HCT116 (cell line): ENCODE measurements at regions not wholly inside any gene's neighbourhood (a gene's known extent, or its start where the extent isn't known, plus 50 kb on each side); places are given as distances from the start of the nearest gene placed in this dataset.

Source experiments
- ATAC-seq: fragments of 200-7000 bp; cut with Tn5 transposase; 2 replicates; pipeline ENCODE4 v1.9.1; 2020; ENCODE audit warnings: mild to moderate bottlenecking, moderate library complexity
- BruUV-seq: library from RNA; stranded (reverse); fragments of 400-500 nt; replicated peaks from 2 replicates; lab custom pipeline; 2021; lab: Mats Ljungman, UMichigan
- CTCF ChIA-PET: fragments of 300-600 bp; sonication (Branson Sonifier 250); formaldehyde crosslinking; loops from one replicate; lab custom pipeline; 2021; ENCODE audit warnings: antibody characterized with exemption; lab: Charles Lee
- POLR2A ChIA-PET: fragments of 300-600, 350-600 bp; sonication (Branson Sonifier 250); formaldehyde crosslinking; loops from one replicate; lab custom pipeline; 2021; ENCODE audit warnings: antibody characterized with exemption; lab: Charles Lee
- RAD21 ChIA-PET, 2 experiments: fragments of 300-600 bp; sonication (Branson Sonifier 250); formaldehyde crosslinking; loops; one replicate each; lab custom pipeline; 2023; ENCODE audit warnings: low total read pairs in 2 of 2; ENCODE audit not compliant: uncharacterized antibody in 2 of 2, unreplicated experiment in 2 of 2, low non-redundant PET in 1 of 2; lab: Charles Lee
- DNase-seq: peaks from one replicate; pipeline ENCODE4 v3.0.0-alpha.2; 2010; ENCODE audit warnings: low read depth, low spot score
- H2AFZ ChIP-seq: fragments of 200-600 bp; shearing (Covaris generic), sonication (generic); 2 replicates; pipeline ENCODE4 v1.6.1; 2017; ENCODE audit warnings: low read depth, mixed run types, mixed read lengths, antibody characterized with exemption, low read length; ENCODE audit not compliant: poor library complexity, severe bottlenecking
- H3K27ac ChIP-seq: 2 replicates; pipeline ENCODE4 v1.5.1; 2012; ENCODE audit warnings: low read depth, low read length
- H3K27me3 ChIP-seq: fragments of 200-600 bp; sonication (generic); 2 replicates; pipeline ENCODE4 v1.6.1; 2016; ENCODE audit warnings: mixed run types, low read length, mixed read lengths; ENCODE audit not compliant: insufficient read depth
- H3K36me3 ChIP-seq, 2 experiments: fragments of 200-500 bp in 1 of 2; fragments of 200-600 bp in 1 of 2; sonication (Bioruptor generic) in 1 of 2; sonication (generic) in 1 of 2; 2 replicates each; pipeline versions ENCODE4 v1.5.1 to v1.6.1; 2014 to 2016; ENCODE audit warnings: low read length in 2 of 2, inconsistent platforms in 1 of 2, mixed read lengths in 1 of 2, mixed run types in 1 of 2; ENCODE audit not compliant: insufficient read depth in 2 of 2, control insufficient read depth in 1 of 2
- H3K4me1 ChIP-seq, 2 experiments: fragments of 200-600 bp in 1 of 2; sonication (generic) in 1 of 2; 2 replicates each; pipeline versions ENCODE4 v1.5.1 to v1.6.1; 2012 to 2017; ENCODE audit warnings: low read length in 2 of 2, inconsistent platforms in 1 of 2, mild to moderate bottlenecking in 1 of 2, mixed read lengths in 1 of 2, mixed run types in 1 of 2, moderate library complexity in 1 of 2; ENCODE audit not compliant: insufficient read depth in 2 of 2, control insufficient read depth in 1 of 2
- H3K4me2 ChIP-seq: fragments of 200-600 bp; sonication (generic); 2 replicates; pipeline ENCODE4 v1.6.1; 2017; ENCODE audit warnings: mixed run types, low read length, mixed read lengths
- H3K4me3 ChIP-seq, 2 experiments: fragments of 200-600 bp in 1 of 2; sonication (generic) in 1 of 2; replicated peaks in 1 of 2; 2 replicates each; pipeline ENCODE4 v1.5.1; 2011 to 2016; ENCODE audit warnings: low read length in 2 of 2, control low read depth in 1 of 2, low read depth in 1 of 2, mild to moderate bottlenecking in 1 of 2, mixed read lengths in 1 of 2, mixed run types in 1 of 2
- H3K79me2 ChIP-seq: fragments of 200-600 bp; sonication (generic); 2 replicates; pipeline ENCODE4 v1.6.1; 2017; ENCODE audit warnings: mild to moderate bottlenecking, mixed run types, low read length, moderate library complexity, mixed read lengths; ENCODE audit not compliant: insufficient read depth
- H3K9ac ChIP-seq: fragments of 200-600 bp; sonication (generic); 2 replicates; pipeline ENCODE4 v1.6.1; 2016; ENCODE audit warnings: low read length, mixed read lengths
- H3K9me2 ChIP-seq: fragments of 200-600 bp; sonication (generic), shearing (Covaris generic); 2 replicates; pipeline ENCODE4 v1.6.1; 2017; ENCODE audit warnings: mixed run types, mild to moderate bottlenecking, moderate library complexity; ENCODE audit not compliant: insufficient read depth
- H3K9me3 ChIP-seq, 2 experiments: fragments of 200-500 bp in 1 of 2; fragments of 200-600 bp in 1 of 2; sonication (Bioruptor generic) in 1 of 2; sonication (generic) in 1 of 2; 2 replicates each; pipeline ENCODE4 v1.6.1; 2014 to 2017; ENCODE audit warnings: low read length in 2 of 2, mixed read lengths in 2 of 2, inconsistent platforms in 1 of 2, low read depth in 1 of 2, mild to moderate bottlenecking in 1 of 2, mixed run types in 1 of 2, moderate library complexity in 1 of 2; ENCODE audit not compliant: control insufficient read depth in 1 of 2, insufficient read depth in 1 of 2
- H4K20me1 ChIP-seq: fragments of 200-600 bp; sonication (generic), shearing (Covaris generic); 2 replicates; pipeline ENCODE4 v1.6.1; 2017; ENCODE audit warnings: mixed run types, mild to moderate bottlenecking, moderate library complexity; ENCODE audit not compliant: insufficient read depth
- ATF3 ChIP-seq: IDR thresholded peaks from 2 replicates; pipeline ENCODE4 v1.6.1; 2012
- CBX3 ChIP-seq: IDR thresholded peaks from 2 replicates; pipeline ENCODE4 v1.6.1; 2012; ENCODE audit warnings: low read depth
- CTCF ChIP-seq, 3 experiments: fragments of 200-600 bp in 1 of 3; sonication (generic) in 1 of 3; IDR thresholded peaks in 2 of 3; conservative IDR thresholded peaks in 1 of 3; 2 replicates each; pipeline ENCODE4 v1.5.1; 2012 to 2017; ENCODE audit warnings: low read depth in 2 of 3, low read length in 2 of 3, antibody characterized with exemption in 1 of 3, borderline replicate concordance in 1 of 3, control low read depth in 1 of 3, mild to moderate bottlenecking in 1 of 3, mixed read lengths in 1 of 3, mixed run types in 1 of 3, moderate library complexity in 1 of 3; ENCODE audit not compliant: insufficient read depth in 1 of 3
- EGR1 ChIP-seq: IDR thresholded peaks from 2 replicates; pipeline ENCODE4 v1.6.1; 2012; ENCODE audit warnings: low read depth
- EZH2 ChIP-seq: fragments of 200-600 bp; sonication (generic); IDR thresholded peaks from 2 replicates; pipeline ENCODE4 v1.6.1; 2017; ENCODE audit warnings: antibody characterized with exemption, mixed run types
- EZH2phosphoT487 ChIP-seq: fragments of 200-600 bp; IDR thresholded peaks from 2 replicates; pipeline ENCODE4 v1.6.1; 2018; ENCODE audit warnings: antibody characterized with exemption, borderline replicate concordance
- JUND ChIP-seq: IDR thresholded peaks from 2 replicates; pipeline ENCODE4 v1.6.1; 2012
- POLR2A ChIP-seq: IDR thresholded peaks from 2 replicates; pipeline ENCODE4 v1.7.0; 2011; ENCODE audit warnings: borderline replicate concordance; ENCODE audit not compliant: insufficient read depth, insufficient read length; ENCODE audit errors: extremely low read depth
- POLR2AphosphoS5 ChIP-seq: IDR thresholded peaks from 2 replicates; pipeline ENCODE4 v1.6.1; 2011; ENCODE audit warnings: mild to moderate bottlenecking, low read depth, low read length, moderate library complexity
- RAD21 ChIP-seq: IDR thresholded peaks from 2 replicates; pipeline ENCODE4 v1.6.1; 2012; ENCODE audit warnings: low read depth, mild to moderate bottlenecking
- REST ChIP-seq: IDR thresholded peaks from 2 replicates; pipeline ENCODE4 v1.6.1; 2012; ENCODE audit warnings: low read depth
- SIN3A ChIP-seq: IDR thresholded peaks from 2 replicates; pipeline ENCODE4 v1.6.1; 2012; ENCODE audit warnings: low read depth
- YY1 ChIP-seq: IDR thresholded peaks from 2 replicates; pipeline ENCODE4 v1.6.1; 2011; ENCODE audit warnings: low read length, low read depth, moderate library complexity, mild to moderate bottlenecking; ENCODE audit not compliant: insufficient replicate concordance; ENCODE audit errors: extremely low read depth
- ZBTB33 ChIP-seq: IDR thresholded peaks from 2 replicates; pipeline ENCODE4 v1.6.1; 2011; ENCODE audit warnings: mild to moderate bottlenecking, low read length, moderate library complexity; ENCODE audit not compliant: insufficient replicate concordance; ENCODE audit errors: extremely low read depth
- intact Hi-C: fragments of 100-400 bp; cut with micrococcal nuclease; formaldehyde crosslinking; loops from 2 replicates; pipeline ENCODE4 v1.10.0; 2022

- H3K27me3 ChIP-seq, result no peaks in the 10 kb centered on the region
- intact Hi-C loops, result no loop called here
- no peaks in the 10 kb centered on the region for H3K9me3 ChIP-seq
- no peaks in the 10 kb centered on the region for H4K20me1 ChIP-seq
- CTCF ChIA-PET, result no interaction called here
- no peak overlapping the region for H3K27ac ChIP-seq
- no peaks in the 10 kb centered on the region for H3K4me1 ChIP-seq
- H3K36me3 ChIP-seq, result no peaks in the 10 kb centered on the region
- ATAC-seq (no peak), DNase-seq (no peak)
- H2AFZ ChIP-seq, result no peak overlapping the region
- H3K4me2 ChIP-seq, result no peak overlapping the region
- H3K4me3 ChIP-seq, result no peak overlapping the region
- no peaks in the 10 kb centered on the region for H3K9me2 ChIP-seq
- no TSS peak for BruUV-seq
- no peak overlapping the region for H3K9ac ChIP-seq
- RAD21 ChIA-PET, result no interaction called here
- no peaks in the 10 kb centered on the region for H3K79me2 ChIP-seq
- POLR2A ChIA-PET, result no interaction called here
- no peak for TF ChIP-seq POLR2A
- TF ChIP-seq SIN3A, result no peak
- TF ChIP-seq CTCF (IDR thresholded peaks at IDR 0.05 in 2 of 3, conservative IDR thresholded peaks at IDR 0.05 in 1 of 3; ENCODE audit: borderline replicate concordance in 1 of 3, insufficient read depth in 1 of 3, low read depth in 2 of 3, low read length in 2 of 3), result no peak
- no peak for TF ChIP-seq ZBTB33
- TF ChIP-seq EGR1, result no peak
- no peak for TF ChIP-seq CBX3
- no peak for TF ChIP-seq JUND
- TF ChIP-seq POLR2AphosphoS5, result no peak
- TF ChIP-seq YY1, result no peak
- no peak for TF ChIP-seq ATF3
- no peak for TF ChIP-seq EZH2
- no peak for TF ChIP-seq REST
- no peak for TF ChIP-seq EZH2phosphoT487
- TF ChIP-seq RAD21, result no peak
Measured at GRCh38 chr1:68780919-68781318, 284.0 kb upstream of the DEPDC1 start.
